GM19043 (cell line): ENCODE measurements at regions not wholly inside any gene's neighbourhood (a gene's known extent, or its start where the extent isn't known, plus 50 kb on each side); places are given as distances from the start of the nearest gene placed in this dataset.
"Not testable (repeated sequence)": the region's sequence is repeated elsewhere in the genome, so short reads cannot be mapped to it uniquely, and the experiment has no call there.

Source experiments
- ATAC-seq: cut with Tn5 transposase; IDR thresholded peaks from one replicate; pipeline ENCODE4 v1.9.1; 2021; ENCODE audit warnings: low read depth; ENCODE audit not compliant: unreplicated experiment

DNA sequence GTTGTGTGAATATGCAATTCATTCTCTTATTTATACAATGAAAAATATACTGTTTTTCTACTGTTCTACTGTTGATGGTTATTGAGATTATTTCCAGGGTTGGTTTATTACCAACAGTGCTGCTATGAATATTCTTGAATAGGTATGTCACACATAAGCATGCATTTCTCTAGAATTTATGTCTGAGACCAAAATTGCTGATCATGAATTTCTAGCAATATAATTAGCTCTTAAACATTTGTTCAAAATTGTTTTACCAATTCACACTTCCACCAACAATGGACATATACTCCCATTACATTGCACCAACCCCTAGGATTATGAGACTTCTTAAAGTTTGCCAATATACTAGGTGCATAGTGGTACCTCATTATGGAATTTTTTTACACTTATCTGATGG lies 164.1 kb upstream of the KCNQ5 start:
- no peak for ATAC-seq

DNA sequence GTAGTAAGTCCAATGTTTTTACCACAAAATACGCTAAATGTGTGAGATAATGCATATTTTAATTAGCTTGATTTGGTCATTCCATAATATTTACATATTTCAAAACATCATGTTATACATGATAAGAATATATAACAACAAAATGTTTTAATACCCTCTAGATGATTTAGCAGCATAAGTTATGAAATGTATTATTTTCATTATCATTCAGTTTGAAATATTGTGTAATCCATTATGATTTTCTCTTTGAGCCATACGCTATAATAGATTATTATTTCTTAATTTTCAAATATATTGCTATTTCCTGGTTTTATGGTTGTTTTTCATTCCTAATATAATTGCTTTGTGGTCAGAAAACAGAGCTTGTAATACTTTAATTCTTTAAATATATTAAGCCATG lies 163.3 kb upstream of the KCNQ5 start:
- no peak for ATAC-seq

GRCh38 chr6:72461144-72461543 lies 160.7 kb upstream of the KCNQ5 start:
- no peak for ATAC-seq

- no peak for ATAC-seq
Measured at GRCh38 chr6:72464246-72464645, 157.6 kb upstream of the KCNQ5 start.

DNA sequence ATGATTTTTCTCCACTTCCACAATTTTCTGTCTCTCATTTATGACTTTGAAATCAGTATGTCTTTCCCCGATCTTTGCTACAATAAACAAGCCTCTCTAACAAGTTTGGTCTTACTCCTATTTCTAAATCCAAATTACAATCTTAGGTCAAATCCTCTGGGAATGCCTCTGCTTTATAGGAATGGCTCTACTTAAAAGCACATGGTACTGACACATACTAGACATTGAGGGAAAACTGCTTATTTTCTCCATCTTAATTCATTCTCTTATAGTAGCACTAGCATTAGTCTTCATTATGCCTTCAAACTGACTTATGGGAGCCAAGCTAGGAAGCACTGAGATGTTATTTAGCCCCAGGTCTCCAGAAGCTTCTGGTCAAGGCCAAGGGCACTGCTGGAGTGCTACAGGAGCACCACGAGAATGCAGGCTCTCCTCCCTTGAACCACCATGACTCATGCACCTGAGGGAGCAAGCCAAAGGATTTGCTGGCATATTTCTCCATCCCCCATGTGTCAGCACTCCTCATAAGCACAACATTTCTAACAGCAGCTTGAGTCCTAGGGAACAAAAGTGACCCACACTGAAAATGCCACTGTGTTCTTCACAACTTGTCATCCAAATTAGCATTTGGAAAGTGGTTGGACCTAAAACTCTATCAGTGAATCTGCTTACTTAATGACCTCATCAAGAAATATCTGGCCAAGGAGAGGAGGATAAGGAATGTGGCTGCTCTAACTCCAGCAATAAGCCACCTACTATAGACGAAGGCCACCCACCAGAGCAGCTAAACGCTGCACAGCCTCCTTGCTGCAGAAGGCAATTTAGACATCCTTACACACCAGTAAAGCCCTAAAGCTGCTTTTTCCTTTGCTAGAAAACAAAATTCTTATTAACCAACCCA lies 156.8 kb upstream of the KCNQ5 start:
- ATAC-seq, result no peak

DNA sequence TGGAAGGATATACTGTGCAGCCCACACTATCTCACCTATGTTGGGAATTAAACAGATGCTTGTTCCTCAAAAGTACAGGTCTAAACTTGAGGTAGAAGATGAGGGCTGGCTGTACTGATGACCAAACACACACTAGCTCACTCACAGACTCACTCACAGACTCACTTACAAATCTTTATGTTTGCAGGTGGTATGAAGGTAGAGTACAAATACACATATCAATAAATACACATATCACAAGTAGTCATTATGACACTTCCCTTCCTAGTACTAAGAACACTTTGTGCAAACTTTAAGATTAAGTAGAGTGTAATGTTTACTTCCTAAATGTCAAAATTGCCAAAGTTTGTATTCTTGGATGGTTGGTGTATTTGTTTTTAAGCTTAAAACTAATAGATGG lies 155.4 kb upstream of the KCNQ5 start:
- no peak for ATAC-seq

- no peak for ATAC-seq
Measured at GRCh38 chr6:72466971-72467566, 154.8 kb upstream of the KCNQ5 start.

- ATAC-seq, result not testable (repeated sequence)
Measured at GRCh38 chr6:72469406-72469983, 152.4 kb upstream of the KCNQ5 start.

GRCh38 chr6:72476051-72476450 lies 145.8 kb upstream of the KCNQ5 start:
- no peak for ATAC-seq

GRCh38 chr6:72476646-72477045 lies 145.2 kb upstream of the KCNQ5 start:
- ATAC-seq, result no peak

DNA sequence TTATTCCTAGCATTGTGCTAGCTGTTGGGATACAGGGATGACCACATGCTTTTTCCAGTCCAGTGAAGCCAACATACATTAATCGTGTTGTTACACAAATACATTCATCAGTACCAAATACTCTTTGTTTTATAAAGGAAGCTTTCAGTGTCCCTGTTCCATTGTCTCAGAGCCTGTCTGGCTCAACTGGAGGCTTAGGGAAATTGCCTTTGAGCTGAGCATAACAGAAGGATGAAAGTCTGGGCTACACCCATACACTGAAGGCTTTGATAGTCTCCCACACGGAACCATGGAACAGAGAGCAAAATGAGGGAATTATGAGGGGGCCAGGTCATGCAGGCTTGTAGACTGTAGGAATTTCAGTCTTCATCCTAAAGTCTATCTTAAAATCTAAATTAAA lies 126.4 kb upstream of the KCNQ5 start:
- ATAC-seq, result no peak

DNA sequence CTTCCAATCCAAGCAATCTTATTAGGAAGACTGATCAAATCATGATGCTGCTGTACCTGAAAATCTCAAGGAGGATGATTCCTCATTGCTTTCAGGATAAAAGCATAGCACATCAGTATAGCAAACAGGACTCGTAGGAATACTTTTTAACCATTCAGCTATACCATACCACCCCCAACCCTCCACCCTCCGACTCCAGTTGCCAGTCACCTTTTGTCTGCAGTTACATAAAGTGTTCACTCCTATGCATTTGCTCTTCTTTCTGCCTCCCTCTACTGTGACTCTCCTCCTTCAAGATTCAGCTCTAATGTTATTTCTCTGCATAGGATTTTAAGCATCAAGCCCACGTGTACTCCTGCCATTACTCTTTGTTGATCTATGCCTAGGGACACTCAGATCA lies 124.7 kb upstream of the KCNQ5 start:
- no peak for ATAC-seq

DNA sequence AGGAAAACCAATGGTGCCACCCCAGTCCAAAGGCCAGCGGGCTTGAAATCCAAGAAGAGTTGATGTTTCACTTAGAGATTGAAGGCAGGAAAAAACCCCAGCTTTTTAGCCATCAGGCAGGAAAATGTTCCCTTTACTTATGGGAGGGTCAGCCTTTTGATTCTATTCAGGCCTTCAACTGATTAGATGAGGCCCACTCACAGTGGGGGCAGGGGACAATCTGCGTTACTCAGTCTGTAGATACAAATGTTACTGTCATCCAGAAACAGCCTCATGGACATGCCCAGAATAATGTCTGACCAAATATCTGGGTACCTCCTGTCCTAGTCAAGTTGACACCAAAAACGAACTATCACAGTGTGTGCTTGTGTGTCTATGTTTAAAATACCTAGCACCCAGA lies 121.2 kb upstream of the KCNQ5 start:
- no peak for ATAC-seq

- ATAC-seq, result no peak
Measured at GRCh38 chr6:72504406-72504805, 117.5 kb upstream of the KCNQ5 start.

DNA sequence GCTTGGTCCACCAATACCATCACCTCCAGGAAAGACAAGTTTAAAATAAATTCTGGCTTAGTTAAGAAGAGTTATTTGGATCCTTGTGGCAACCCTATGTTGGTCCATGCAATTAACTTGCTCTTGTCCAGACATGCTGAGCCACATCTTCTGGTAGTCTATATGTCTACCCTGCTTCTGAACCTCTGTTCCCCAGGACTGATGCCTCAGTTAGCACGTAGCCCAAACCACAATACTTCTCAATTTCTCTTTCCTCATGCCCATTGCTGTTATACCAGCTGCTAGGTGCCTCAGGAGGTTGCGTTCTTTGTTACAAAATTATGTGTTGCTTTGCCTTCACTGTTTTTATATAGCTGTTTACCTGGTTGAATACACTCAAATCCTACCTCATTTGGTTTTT lies 116.4 kb upstream of the KCNQ5 start:
- no peak for ATAC-seq

GRCh38 chr6:72519871-72520270 lies 102.0 kb upstream of the KCNQ5 start:
- ATAC-seq, result no peak

DNA sequence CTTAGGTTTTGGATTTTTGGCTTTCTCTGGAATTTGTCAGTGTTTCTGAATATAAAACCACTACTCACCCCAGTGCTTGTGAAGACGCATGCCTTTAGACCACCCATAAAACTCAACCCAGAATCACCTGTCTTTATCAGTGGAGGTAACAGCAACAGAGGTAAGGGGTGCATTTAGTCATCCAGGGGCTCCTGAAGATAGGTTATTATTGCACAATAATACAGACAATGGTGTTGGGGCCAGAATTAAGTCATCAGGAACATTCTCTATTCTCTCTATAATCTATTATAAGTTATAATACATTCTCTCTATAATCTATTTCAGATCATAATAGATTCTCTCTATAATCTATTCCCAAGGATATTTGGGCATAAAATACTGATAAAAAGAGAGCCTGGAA lies 100.2 kb upstream of the KCNQ5 start:
- ATAC-seq, result no peak

DNA sequence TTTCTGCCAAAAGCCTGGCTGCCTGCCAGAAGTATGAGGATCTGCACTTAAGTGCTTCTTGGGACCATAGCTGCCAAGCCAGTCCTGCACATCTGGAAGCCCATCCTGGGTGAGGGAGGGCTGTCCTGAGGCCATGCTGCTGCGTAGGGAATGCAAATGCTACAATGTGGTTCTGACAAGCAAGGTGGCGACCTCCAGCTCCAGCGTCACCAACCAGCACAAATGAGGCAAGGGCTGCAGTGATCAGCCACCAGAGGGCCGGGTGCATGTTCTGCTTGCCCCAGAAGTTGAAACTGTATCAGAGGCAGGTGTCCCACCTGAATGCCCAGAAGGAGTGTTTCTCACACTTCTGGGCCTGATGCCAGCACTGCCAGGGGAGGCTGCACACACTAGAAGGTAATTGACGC lies 99.1 kb upstream of the KCNQ5 start:
- ATAC-seq, result peak; percentile 61

DNA sequence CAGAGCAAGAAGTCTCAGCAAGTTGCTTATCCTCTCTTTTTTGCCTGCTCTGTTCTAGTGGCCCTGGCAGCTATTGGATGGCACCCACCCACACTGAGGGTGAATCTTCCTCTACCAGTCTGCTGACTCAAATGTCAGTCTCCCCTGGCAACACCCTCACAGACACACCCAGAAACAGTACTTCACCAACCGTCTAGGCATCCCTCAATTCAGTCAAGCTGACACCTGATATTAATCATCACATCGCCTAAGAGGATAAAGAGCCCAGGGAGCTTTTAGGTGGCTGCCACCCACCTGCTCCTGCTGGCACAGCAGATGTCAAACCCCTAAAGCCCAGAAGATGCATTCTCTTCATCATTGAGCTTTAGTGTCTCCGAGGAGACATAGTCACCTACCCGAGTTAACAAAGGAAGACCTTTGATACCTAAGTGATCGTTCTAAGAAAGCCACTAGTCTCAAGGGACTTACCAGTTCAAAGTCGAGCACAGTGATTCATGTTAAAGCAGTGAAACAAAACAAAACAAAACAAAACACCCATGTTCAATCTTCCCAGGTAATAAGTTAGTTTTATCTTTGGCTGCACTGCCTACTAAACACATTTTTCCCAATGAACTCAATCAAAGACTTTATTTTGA lies 97.7 kb upstream of the KCNQ5 start:
- no peak for ATAC-seq

- no peak for ATAC-seq
Measured at GRCh38 chr6:72525821-72526510, 95.9 kb upstream of the KCNQ5 start.

DNA sequence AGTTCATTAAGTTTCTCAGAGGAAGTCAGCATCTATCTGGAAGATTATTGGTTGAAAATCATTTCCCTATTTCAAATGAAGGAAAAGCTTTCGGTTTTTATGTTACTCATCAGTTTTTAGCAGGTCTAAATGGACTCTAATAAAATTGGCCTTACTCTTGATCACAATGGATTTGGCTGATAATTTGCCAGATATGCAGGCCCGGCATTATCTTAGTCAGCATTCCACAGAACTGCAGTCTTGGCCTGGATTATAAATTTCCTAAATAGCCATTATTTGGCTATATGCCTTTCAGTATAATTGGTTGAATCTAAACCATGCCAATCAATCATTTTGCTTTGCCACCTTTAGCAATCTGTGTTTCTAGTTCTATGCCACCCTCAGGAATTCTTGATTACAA lies 91.7 kb upstream of the KCNQ5 start:
- ATAC-seq, result no peak
